ENCODE measurements at regions not wholly inside any gene's neighbourhood (a gene's known extent, or its start where the extent isn't known, plus 50 kb on each side); places are given as distances from the start of the nearest gene placed in this dataset.

- Mint-ChIP-seq H3K27ac (ENCODE audit: unreplicated experiment) (no peak overlapping the region), H3K27me3 (ENCODE audit: unreplicated experiment) (no peaks in the 10 kb centered on the region), H3K9me3 (ENCODE audit: low read depth, unreplicated experiment) (no peaks in the 10 kb centered on the region), H3K4me1 (ENCODE audit: low read depth, unreplicated experiment) (no peaks in the 10 kb centered on the region), H3K4me3 (ENCODE audit: low read depth, unreplicated experiment) (no peak overlapping the region), H3K36me3 (ENCODE audit: insufficient read depth, unreplicated experiment) (no peaks in the 10 kb centered on the region)
- CTCF ChIA-PET: no interaction called here
- BruUV-seq (replicated peaks): no TSS peak
- no peak for TF ChIP-seq CTCF (IDR thresholded peaks at IDR 0.05; ENCODE audit: unreplicated experiment)
- intact Hi-C loops (cut with micrococcal nuclease; ENCODE audit: unreplicated experiment): no loop called here
- no peak for DNase-seq
These were observed 70.9 kb downstream of the TFPI2 start for GRCh38 chr7:93819699-93820098.

- CTCF ChIA-PET: no interaction called here
- intact Hi-C loops (cut with micrococcal nuclease; ENCODE audit: unreplicated experiment): no loop called here
- H3K4me1 Mint-ChIP-seq (ENCODE audit: low read depth, unreplicated experiment): no peaks in the 10 kb centered on the region
- no peak overlapping the region for H3K27ac Mint-ChIP-seq (ENCODE audit: unreplicated experiment)
- TF ChIP-seq CTCF (IDR thresholded peaks at IDR 0.05; ENCODE audit: unreplicated experiment): no peak
- no peaks in the 10 kb centered on the region for H3K36me3 Mint-ChIP-seq (ENCODE audit: insufficient read depth, unreplicated experiment)
- no peak for DNase-seq
- BruUV-seq (replicated peaks): no TSS peak
- no peak overlapping the region for H3K4me3 Mint-ChIP-seq (ENCODE audit: low read depth, unreplicated experiment)
- no peaks in the 10 kb centered on the region for H3K9me3 Mint-ChIP-seq (ENCODE audit: low read depth, unreplicated experiment)
- no peaks in the 10 kb centered on the region for H3K27me3 Mint-ChIP-seq (ENCODE audit: unreplicated experiment)
These were observed 73.0 kb downstream of the TFPI2 start for GRCh38 chr7:93817526-93817925.

- Mint-ChIP-seq H3K27ac (ENCODE audit: unreplicated experiment) (no peak overlapping the region), H3K27me3 (ENCODE audit: unreplicated experiment) (no peaks in the 10 kb centered on the region), H3K4me1 (ENCODE audit: low read depth, unreplicated experiment) (no peaks in the 10 kb centered on the region), H3K4me3 (ENCODE audit: low read depth, unreplicated experiment) (no peak overlapping the region), H3K9me3 (ENCODE audit: low read depth, unreplicated experiment) (no peaks in the 10 kb centered on the region), H3K36me3 (ENCODE audit: insufficient read depth, unreplicated experiment) (no peaks in the 10 kb centered on the region)
- BruUV-seq (replicated peaks): no TSS peak
- CTCF ChIA-PET: no interaction called here
- TF ChIP-seq CTCF (IDR thresholded peaks at IDR 0.05; ENCODE audit: unreplicated experiment): no peak
- DNase-seq: no peak
- intact Hi-C loops (cut with micrococcal nuclease; ENCODE audit: unreplicated experiment): no loop called here
These were observed 73.5 kb downstream of the TFPI2 start for GRCh38 chr7:93817004-93817403.

GRCh38 chr7:93813514-93813913, 77.0 kb downstream of the TFPI2 start:
- CTCF ChIA-PET: no interaction called here
- Mint-ChIP-seq H3K36me3 (ENCODE audit: insufficient read depth, unreplicated experiment) (no peaks in the 10 kb centered on the region), H3K9me3 (ENCODE audit: low read depth, unreplicated experiment) (no peaks in the 10 kb centered on the region), H3K4me3 (ENCODE audit: low read depth, unreplicated experiment) (no peak overlapping the region), H3K27me3 (ENCODE audit: unreplicated experiment) (no peaks in the 10 kb centered on the region), H3K27ac (ENCODE audit: unreplicated experiment) (no peak overlapping the region), H3K4me1 (ENCODE audit: low read depth, unreplicated experiment) (no peaks in the 10 kb centered on the region)
- TF ChIP-seq CTCF (IDR thresholded peaks at IDR 0.05; ENCODE audit: unreplicated experiment): no peak
- no TSS peak for BruUV-seq (replicated peaks)
- DNase-seq: no peak
- intact Hi-C loops (cut with micrococcal nuclease; ENCODE audit: unreplicated experiment): no loop called here

GRCh38 chr7:93812061-93812460, 78.5 kb downstream of the TFPI2 start:
- no peaks in the 10 kb centered on the region for H3K36me3 Mint-ChIP-seq (ENCODE audit: insufficient read depth, unreplicated experiment)
- CTCF ChIA-PET: no interaction called here
- H3K27me3 Mint-ChIP-seq (ENCODE audit: unreplicated experiment): no peaks in the 10 kb centered on the region
- H3K4me3 Mint-ChIP-seq (ENCODE audit: low read depth, unreplicated experiment): no peak overlapping the region
- BruUV-seq (replicated peaks): no TSS peak
- no peak for TF ChIP-seq CTCF (IDR thresholded peaks at IDR 0.05; ENCODE audit: unreplicated experiment)
- no peak overlapping the region for H3K27ac Mint-ChIP-seq (ENCODE audit: unreplicated experiment)
- intact Hi-C loops (cut with micrococcal nuclease; ENCODE audit: unreplicated experiment): no loop called here
- no peaks in the 10 kb centered on the region for H3K4me1 Mint-ChIP-seq (ENCODE audit: low read depth, unreplicated experiment)
- DNase-seq: no peak
- no peaks in the 10 kb centered on the region for H3K9me3 Mint-ChIP-seq (ENCODE audit: low read depth, unreplicated experiment)
